Activated CD4-positive, alpha-beta T cell treated with anti-CD3 and anti-CD28 coated beads, Interleukin-2, Interleukin-4, amounts not matched to agents 100 ng/mL and 50 ng/mL, durations not matched to agents 16 hours and 8 hours (primary cell): ENCODE measurements at regions not wholly inside any gene's neighbourhood (a gene's known extent, or its start where the extent isn't known, plus 50 kb on each side); places are given as distances from the start of the nearest gene placed in this dataset.

ENCODE experiments used
- DNase-seq: peaks from one replicate; pipeline ENCODE4 v3.0.0-alpha.2; 2020; ENCODE audit warnings: low spot score

- DNase-seq, result no peak
These were observed 86.9 kb upstream of the PITX1 start for GRCh38 chr5:135120951-135121350.

GRCh38 chr5:135119481-135119880 is 85.5 kb upstream of the PITX1 start:
- no peak for DNase-seq

DNA sequence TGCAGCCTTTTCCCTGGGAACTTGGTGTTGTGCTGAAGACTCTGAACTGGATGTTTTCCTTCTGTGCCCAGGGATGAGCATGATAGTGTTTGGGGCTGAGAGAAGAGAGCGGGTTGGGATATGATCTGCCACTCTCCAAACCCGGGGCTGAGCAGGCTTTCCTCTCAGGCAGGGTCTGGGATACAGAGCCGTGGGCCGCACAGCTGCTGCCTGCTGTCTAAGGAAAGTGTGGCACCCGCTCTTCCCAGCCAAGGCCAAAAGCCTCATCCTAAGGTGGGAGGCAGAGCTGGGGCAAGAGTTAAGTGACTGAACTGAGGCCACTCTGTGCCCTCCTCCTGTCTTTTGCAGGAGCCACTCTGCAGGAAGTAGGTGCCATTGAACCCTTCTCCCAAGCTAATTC is 83.6 kb upstream of the PITX1 start:
- DNase-seq, result no peak

GRCh38 chr5:135116160-135116561 is 82.1 kb upstream of the PITX1 start:
- no peak for DNase-seq

DNA sequence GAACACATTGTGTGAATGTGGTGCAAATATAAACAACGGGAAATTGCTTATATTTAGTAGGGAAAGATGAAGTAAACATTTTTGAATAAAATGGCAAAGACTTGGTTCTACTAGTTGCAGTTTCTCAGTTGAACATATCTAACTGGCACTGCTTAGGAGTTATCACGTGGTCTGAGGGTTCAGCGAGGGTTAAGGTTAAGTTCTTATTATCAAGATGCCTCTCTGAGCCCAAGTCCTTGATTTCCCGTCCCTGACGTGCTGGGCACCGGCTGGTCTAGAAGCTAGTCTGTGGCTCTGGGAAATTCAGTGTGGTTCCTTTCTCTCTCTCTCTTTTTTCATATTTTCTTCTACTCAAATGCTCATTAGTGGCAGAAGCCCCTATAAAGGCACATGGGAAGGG is 81.6 kb upstream of the PITX1 start:
- no peak for DNase-seq

- no peak for DNase-seq
These were observed 80.7 kb upstream of the PITX1 start for GRCh38 chr5:135114759-135115158.

GRCh38 chr5:135112008-135112725 is 78.1 kb upstream of the PITX1 start:
- no peak for DNase-seq

- DNase-seq, result no peak
These were observed 77.0 kb upstream of the PITX1 start for GRCh38 chr5:135110785-135111596.

DNA sequence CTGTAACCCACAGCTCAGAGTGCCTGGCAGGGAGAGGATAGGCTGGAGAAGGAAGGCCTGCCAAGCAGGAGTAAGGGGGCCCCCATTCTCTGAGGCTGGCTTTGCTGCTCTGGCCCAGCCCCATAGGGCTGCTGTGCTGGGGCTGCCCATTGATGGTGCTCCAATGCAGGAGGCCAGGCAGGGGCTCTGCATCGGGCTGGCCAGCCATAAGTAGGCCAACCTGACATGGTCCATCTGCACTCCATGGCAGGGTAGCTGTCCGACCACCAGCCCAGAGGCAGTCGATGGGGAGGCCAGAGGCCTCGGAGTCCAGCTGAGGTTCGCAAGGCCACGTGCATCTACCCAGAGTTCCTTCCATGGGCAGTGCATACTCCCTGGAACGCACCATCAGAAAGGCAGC is 75.0 kb upstream of the PITX1 start:
- DNase-seq, result no peak

GRCh38 chr5:135108569-135108968 is 74.5 kb upstream of the PITX1 start:
- DNase-seq, result no peak

DNA sequence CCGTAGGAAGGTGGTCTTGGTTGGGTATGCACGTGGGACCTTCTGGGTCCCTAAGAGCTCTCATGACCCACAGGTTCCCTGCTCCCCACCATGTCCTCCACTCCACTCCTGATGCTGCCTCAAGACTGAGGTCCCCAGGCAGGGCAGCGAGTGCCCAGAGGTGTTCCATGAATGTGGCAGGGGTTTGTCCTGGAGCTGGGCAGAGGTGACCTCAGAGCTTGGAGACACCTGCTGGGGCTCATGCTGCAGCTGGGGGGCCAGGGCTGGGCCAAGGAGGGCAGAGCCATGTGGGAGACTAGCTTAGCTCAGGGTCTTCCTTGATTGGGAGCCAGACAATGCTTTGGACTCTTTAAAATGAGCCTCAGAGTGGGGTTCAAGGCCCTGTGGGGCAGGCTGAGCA is 74.0 kb upstream of the PITX1 start:
- DNase-seq, result no peak

DNA sequence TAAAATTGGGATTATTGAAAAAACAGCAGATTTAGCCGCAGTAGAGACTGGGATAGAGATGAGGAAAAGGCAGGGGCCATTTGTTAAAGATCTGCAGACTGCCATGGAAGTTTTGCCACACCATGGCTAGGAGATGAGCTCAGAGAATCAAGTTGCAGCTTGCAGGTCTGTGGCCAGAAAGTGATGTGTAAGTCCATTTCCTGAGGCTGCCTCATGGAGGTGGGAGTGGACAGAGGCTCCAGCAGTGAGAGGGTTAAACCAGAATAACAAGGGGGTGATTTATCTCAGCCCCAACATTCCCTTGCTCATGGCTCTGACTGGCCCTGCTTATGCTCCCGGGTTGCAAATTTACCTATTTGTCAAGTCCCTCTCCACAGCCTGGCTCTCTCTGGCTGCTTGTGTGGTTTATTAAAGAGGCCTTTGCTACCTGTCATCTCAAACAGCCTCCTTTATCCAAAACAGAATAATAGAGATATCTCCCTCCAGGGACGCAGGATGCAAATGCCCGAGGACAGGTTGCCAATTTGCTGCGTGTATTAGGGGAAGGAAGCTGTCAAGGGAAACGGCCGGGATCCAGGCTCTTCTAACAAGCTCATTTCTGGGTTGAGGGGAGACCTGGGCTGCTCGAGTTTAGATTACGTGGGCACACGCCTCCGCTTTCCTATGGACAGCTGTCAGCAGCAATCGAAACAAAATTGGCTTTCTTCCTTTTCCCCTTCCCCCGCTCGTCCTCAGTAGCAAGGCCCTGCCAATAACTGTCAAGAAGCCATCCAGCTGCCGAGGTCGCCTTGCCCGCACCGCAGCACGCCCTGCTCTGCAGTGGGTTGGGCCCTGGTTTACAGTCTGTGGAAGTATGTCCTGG is 72.8 kb upstream of the PITX1 start:
- no peak for DNase-seq

GRCh38 chr5:135106136-135106535 is 72.1 kb upstream of the PITX1 start:
- no peak for DNase-seq

DNA sequence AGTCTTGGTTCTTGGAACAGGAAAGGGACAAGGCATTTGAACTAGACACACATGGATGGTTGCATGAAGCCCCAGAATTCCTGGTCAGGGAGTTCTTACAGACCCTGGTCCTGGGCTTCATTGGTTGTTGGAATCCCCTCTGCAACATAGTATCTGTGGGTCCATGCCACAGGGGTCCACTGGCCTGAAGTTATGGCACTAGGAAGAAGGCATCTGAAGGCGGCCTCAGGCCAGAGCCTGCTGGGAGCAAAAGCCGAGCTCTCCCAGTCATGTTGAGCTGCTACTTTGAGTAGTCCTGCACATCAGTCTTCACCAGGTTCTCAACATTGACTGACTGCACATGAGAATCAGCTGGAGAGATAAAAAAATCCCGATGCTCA is 71.1 kb upstream of the PITX1 start:
- no peak for DNase-seq

DNA sequence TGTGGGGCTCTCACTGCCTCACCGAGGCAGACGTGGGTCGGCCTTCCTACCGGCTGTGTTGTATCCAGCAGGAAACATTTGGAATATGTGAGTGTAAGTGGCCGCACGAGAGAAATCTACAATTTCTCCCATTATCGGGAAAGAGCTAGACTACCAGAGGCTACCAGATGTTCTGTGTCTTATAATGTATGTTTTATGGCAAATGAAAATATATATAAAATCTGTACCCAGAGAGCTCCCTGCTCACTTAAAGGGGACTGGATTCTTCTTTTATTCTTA is 69.5 kb upstream of the PITX1 start:
- no peak for DNase-seq

DNA sequence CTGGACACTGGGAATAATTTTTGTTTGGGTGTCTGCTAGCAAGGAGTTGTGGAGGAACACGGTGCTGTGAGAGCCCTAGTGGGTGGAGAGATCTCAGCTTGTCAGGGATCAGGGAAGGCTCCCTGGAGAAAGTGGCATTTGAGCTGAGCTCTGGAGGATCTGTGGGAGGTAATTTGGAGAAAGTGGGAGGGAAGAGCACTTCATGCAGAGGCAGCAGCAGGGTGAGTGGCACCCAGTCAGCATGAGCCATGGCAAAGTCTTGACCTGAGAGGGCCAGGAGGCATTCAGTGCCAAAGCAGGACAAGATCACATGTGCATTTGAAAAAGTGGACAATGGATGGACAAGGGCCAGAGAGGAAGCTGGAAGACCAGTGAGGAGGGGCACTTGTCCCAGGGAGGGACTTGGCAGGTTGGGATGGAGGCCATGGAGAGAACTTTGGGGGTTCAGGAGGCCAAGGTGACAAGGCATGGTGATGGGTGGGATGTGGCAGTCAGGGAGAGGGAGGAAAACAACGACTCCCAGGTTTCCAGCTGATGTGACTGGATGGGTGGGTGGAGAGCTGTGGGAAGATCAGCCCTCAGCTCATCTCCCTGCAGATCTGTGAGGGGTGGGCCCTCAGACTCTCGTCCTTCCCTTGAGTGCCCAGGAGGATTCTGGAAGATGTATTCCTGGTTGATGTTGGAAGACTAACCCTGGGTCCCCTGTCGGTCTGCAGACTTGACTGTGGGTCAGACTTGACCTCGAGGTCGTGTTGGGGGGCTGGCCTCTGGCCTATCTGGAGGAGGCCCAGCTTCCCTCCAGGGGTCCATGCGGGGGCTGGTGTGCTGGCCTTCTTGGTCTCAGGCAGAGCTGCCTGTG is 68.9 kb upstream of the PITX1 start:
- DNase-seq, result no peak

GRCh38 chr5:135100431-135100830 is 66.4 kb upstream of the PITX1 start:
- no peak for DNase-seq

DNA sequence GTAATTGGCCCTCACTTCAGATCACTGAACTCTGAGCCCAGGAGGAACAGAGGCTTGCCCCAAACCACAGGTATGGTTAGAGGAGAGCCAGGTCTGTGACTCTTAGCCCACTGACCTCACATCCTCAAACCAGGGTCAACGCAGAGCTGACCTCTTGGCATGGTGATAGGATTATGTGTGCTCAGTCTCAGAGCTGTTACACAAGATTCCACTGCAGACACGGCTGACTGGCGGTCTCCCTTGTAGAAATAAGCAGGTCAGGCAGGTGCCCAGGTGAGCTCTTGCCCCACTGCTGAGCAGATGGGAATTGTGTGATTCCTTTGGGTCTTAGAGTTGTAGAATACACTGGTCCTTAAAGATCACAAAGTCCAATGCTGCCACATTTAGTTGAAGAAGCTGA is 66.0 kb upstream of the PITX1 start:
- no peak for DNase-seq

DNA sequence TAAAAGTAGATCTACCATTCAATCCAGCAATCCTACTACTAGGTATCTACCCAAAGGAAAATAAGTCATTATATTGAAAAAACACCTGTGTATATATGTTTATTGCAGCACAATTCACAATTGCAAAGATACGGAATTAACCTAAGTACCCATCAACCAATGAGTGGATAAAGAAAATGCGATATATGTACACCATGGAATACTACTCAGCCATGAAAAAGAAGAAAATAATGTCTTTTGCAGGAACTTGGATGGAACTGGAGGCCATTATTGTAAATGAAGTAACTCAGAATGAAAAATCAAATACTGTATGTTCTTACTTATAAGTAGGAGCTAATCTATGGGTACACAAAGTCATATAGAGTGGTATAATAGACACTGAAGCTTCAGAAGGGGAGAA is 63.4 kb upstream of the PITX1 start:
- no peak for DNase-seq

- DNase-seq, result no peak
These were observed 61.8 kb upstream of the PITX1 start for GRCh38 chr5:135095871-135096270.

- DNase-seq, result no peak
These were observed 61.2 kb upstream of the PITX1 start for GRCh38 chr5:135095052-135095715.
